Upper lobe of left lung (tissue), 6 donors: ENCODE measurements at regions not wholly inside any gene's neighbourhood (a gene's known extent, or its start where the extent isn't known, plus 50 kb on each side); places are given as distances from the start of the nearest gene placed in this dataset.

ENCODE experiments used
- ATAC-seq, 2 donors: fragments of 200-7000 bp; cut with Tn5 transposase; one replicate each; pipeline ENCODE4 v1.9.1; 2022; ENCODE audit warnings: mild to moderate bottlenecking in 2 of 2, moderate library complexity in 2 of 2; ENCODE audit not compliant: low FRiP score in 2 of 2
- DNase-seq, 2 donors: peaks; one replicate each; pipeline ENCODE4 v3.0.0-alpha.2; 2019 to 2020
- H3K27ac ChIP-seq, 4 donors: fragments of 200-600 bp; sonication (generic); one replicate each; pipeline ENCODE4 v1.5.1; 2016 to 2019
- H3K27me3 ChIP-seq, 4 donors: fragments of 200-600 bp; sonication (generic); one replicate each; pipeline ENCODE4 v1.5.1; 2017 to 2019
- H3K36me3 ChIP-seq, 4 donors: fragments of 200-600 bp; sonication (generic); one replicate each; pipeline ENCODE4 v1.5.1; 2016 to 2019
- H3K4me1 ChIP-seq, 4 donors: fragments of 200-600 bp; sonication (generic); one replicate each; pipeline ENCODE4 v1.5.1; 2018 to 2019
- H3K4me3 ChIP-seq, 4 donors: fragments of 200-600 bp; sonication (generic); one replicate each; pipeline ENCODE4 v1.5.1; 2017 to 2019; ENCODE audit warnings: mild to moderate bottlenecking in 2 of 4, moderate library complexity in 1 of 4
- H3K9me3 ChIP-seq, 4 donors: fragments of 200-600 bp; sonication (generic); one replicate each; pipeline ENCODE4 v1.5.1; 2018 to 2019
- CTCF ChIP-seq, 6 experiments: fragments of 450-650 bp in 4 of 6; fragments of 200-600 bp in 2 of 6; sonication (generic) in 2 of 6; IDR thresholded peaks; one replicate each; pipeline ENCODE4 v1.5.1; 2016 to 2019; ENCODE audit warnings: antibody characterized with exemption in 6 of 6
- EP300 ChIP-seq, 4 donors: sonication (generic); formaldehyde crosslinking; IDR thresholded peaks; one replicate each; pipeline ENCODE4 v1.5.1; 2017; ENCODE audit warnings: antibody characterized with exemption in 4 of 4, control low read depth in 2 of 4
- POLR2A ChIP-seq, 4 donors: fragments of 450-650 bp; IDR thresholded peaks; one replicate each; pipeline ENCODE4 v1.5.1; 2016 to 2017; ENCODE audit warnings: antibody characterized with exemption in 4 of 4, mild to moderate bottlenecking in 2 of 4
- POLR2AphosphoS5 ChIP-seq, 2 donors: sonication (generic); formaldehyde crosslinking; IDR thresholded peaks; one replicate each; pipeline ENCODE4 v1.5.1; 2017; ENCODE audit warnings: antibody characterized with exemption in 2 of 2
- WGBS, 2 donors: methylation state at CpG; one replicate each; pipeline ENCODE4 v1.1.5; 2017 to 2018; 5-methylcytosine and 5-hydroxymethylcytosine counted together
- donor health status: DM: no; HTN: no; CAD: no; lungs with moderate emphysema.
- donor health status: DM: no; HTN: yes; CAD: no; lungs with severe emphysema.

- no peaks in the 10 kb centered on the region for H3K9me3 ChIP-seq
- no peaks in the 10 kb centered on the region for H3K27me3 ChIP-seq
- H3K4me1 ChIP-seq: no peaks in the 10 kb centered on the region
- WGBS, 2 donors: 93 to 97% methylated on average over 9 of the region's 9 CpGs
- no peak for TF ChIP-seq CTCF (IDR thresholded peaks at IDR 0.05)
- no peak for TF ChIP-seq POLR2A (IDR thresholded peaks at IDR 0.05)
- TF ChIP-seq POLR2AphosphoS5 (IDR thresholded peaks at IDR 0.05): no peak
- TF ChIP-seq EP300 (IDR thresholded peaks at IDR 0.05): no peak
- no peak overlapping the region for H3K4me3 ChIP-seq
- ATAC-seq (no peak), DNase-seq (no peak)
- no peaks in the 10 kb centered on the region for H3K36me3 ChIP-seq
- no peak overlapping the region for H3K27ac ChIP-seq
Observed at GRCh38 chr2:17441790-17442189, 76.5 kb downstream of the RAD51AP2 start.

- no peak overlapping the region for H3K4me3 ChIP-seq
- no peaks in the 10 kb centered on the region for H3K36me3 ChIP-seq
- WGBS, 2 donors: 93 to 95% methylated on average over 4 of the region's 4 CpGs
- TF ChIP-seq CTCF (IDR thresholded peaks at IDR 0.05) (no peak), EP300 (IDR thresholded peaks at IDR 0.05) (no peak), POLR2A (IDR thresholded peaks at IDR 0.05) (no peak), POLR2AphosphoS5 (IDR thresholded peaks at IDR 0.05) (no peak)
- no peak overlapping the region for H3K27ac ChIP-seq
- no peaks in the 10 kb centered on the region for H3K27me3 ChIP-seq
- ATAC-seq (no peak), DNase-seq (no peak)
- H3K4me1 ChIP-seq: no peaks in the 10 kb centered on the region
- no peaks in the 10 kb centered on the region for H3K9me3 ChIP-seq
Observed at GRCh38 chr2:17441055-17441771, 77.0 kb downstream of the RAD51AP2 start.

- Histone ChIP-seq H3K36me3 (no peaks in the 10 kb centered on the region), H3K4me3 (no peak overlapping the region), H3K27ac (no peak overlapping the region), H3K9me3 (no peaks in the 10 kb centered on the region), H3K27me3 (no peaks in the 10 kb centered on the region), H3K4me1 (no peaks in the 10 kb centered on the region)
- 55 to 58% methylated on average over 1 of the region's 1 CpG for WGBS, 2 donors
- TF ChIP-seq POLR2AphosphoS5 (IDR thresholded peaks at IDR 0.05): no peak
- TF ChIP-seq CTCF (IDR thresholded peaks at IDR 0.05): no peak
- no peak for TF ChIP-seq EP300 (IDR thresholded peaks at IDR 0.05)
- no peak for TF ChIP-seq POLR2A (IDR thresholded peaks at IDR 0.05)
- ATAC-seq: no peak
- DNase-seq: no peak
Observed at GRCh38 chr2:17430326-17430725, 87.9 kb downstream of the RAD51AP2 start.

DNA sequence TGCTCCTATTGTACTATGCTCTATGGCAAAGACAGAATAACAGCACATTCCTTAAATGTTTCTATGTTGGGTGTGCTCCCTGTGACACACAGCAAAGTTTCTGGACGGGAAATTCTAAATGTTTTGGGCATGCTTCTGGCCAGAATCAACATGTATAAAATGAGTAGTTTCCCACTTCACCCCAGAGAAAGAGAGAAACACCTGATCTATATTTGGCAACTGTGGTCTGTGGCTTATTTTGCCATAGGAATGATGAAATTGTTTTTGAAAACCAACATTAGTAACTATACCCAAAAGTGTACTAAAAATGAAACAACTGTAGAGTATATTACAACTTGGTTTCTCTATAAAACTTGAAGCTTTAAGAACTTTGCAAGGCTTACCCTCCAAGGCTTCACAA is 89.1 kb downstream of the RAD51AP2 start:
- TF ChIP-seq POLR2A (IDR thresholded peaks at IDR 0.05) (no peak), CTCF (IDR thresholded peaks at IDR 0.05) (no peak), EP300 (IDR thresholded peaks at IDR 0.05) (no peak), POLR2AphosphoS5 (IDR thresholded peaks at IDR 0.05) (no peak)
- H3K9me3 ChIP-seq: no peaks in the 10 kb centered on the region
- no peak for DNase-seq
- H3K36me3 ChIP-seq: no peaks in the 10 kb centered on the region
- no peak overlapping the region for H3K4me3 ChIP-seq
- no peak overlapping the region for H3K27ac ChIP-seq
- no peaks in the 10 kb centered on the region for H3K27me3 ChIP-seq
- 30 to 54% methylated on average over 1 of the region's 1 CpG for WGBS, 2 donors
- no peaks in the 10 kb centered on the region for H3K4me1 ChIP-seq
- ATAC-seq: no peak

DNA sequence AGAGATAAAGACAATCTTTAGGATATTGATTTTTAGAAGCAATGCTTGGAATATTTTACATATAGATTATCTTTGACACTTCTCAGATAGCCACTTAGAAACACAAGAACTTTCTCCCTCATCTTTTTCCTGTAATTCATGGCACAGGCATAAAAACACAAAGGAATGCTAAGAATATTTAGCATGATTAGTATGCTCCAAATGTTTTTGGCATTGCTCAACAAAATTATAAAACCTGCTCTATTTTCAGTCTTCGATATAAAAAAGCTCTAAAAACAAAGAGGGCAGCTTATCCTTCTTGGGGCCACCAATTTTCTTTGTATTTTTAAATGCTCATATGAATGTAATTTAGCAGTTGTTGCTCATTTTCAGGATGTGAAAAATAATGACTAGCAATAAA is 90.8 kb downstream of the RAD51AP2 start:
- Histone ChIP-seq H3K36me3 (no peaks in the 10 kb centered on the region), H3K4me1 (no peaks in the 10 kb centered on the region), H3K27ac (no peak overlapping the region), H3K27me3 (no peaks in the 10 kb centered on the region), H3K4me3 (no peak overlapping the region), H3K9me3 (no peaks in the 10 kb centered on the region)
- TF ChIP-seq POLR2A (IDR thresholded peaks at IDR 0.05) (no peak), CTCF (IDR thresholded peaks at IDR 0.05) (no peak), EP300 (IDR thresholded peaks at IDR 0.05) (no peak), POLR2AphosphoS5 (IDR thresholded peaks at IDR 0.05) (no peak)
- ATAC-seq (no peak), DNase-seq (no peak)
- 94 to 96% methylated on average over 1 of the region's 1 CpG for WGBS, 2 donors
